ENCODE measurements at regions not wholly inside any gene's neighbourhood (a gene's known extent, or its start where the extent isn't known, plus 50 kb on each side); places are given as distances from the start of the nearest gene placed in this dataset.

DNA sequence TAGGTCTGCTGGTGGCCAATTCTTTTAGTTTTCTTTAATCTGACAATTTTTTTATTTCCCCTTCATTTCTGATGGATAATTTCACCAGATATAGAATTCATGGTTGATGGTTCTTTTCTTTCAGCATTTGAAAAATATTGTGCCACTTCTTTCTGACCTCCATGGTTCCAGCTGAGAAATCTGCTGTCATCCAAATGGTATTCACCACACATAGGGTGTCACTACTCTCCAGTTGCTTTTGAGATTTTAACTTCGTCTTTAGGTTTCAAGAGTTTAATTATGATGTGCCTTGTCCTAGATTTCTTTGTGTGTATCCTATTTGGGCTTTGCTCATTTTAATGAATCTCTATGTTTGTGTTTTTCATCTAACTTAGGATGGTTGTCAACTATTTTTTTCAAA lies 488.6 kb upstream of the HS6ST1 start:
- TF ChIP-seq, protein P1, sequence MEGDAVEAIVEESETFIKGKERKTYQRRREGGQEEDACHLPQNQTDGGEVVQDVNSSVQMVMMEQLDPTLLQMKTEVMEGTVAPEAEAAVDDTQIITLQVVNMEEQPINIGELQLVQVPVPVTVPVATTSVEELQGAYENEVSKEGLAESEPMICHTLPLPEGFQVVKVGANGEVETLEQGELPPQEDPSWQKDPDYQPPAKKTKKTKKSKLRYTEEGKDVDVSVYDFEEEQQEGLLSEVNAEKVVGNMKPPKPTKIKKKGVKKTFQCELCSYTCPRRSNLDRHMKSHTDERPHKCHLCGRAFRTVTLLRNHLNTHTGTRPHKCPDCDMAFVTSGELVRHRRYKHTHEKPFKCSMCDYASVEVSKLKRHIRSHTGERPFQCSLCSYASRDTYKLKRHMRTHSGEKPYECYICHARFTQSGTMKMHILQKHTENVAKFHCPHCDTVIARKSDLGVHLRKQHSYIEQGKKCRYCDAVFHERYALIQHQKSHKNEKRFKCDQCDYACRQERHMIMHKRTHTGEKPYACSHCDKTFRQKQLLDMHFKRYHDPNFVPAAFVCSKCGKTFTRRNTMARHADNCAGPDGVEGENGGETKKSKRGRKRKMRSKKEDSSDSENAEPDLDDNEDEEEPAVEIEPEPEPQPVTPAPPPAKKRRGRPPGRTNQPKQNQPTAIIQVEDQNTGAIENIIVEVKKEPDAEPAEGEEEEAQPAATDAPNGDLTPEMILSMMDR (IDR thresholded peaks at IDR 0.05; ENCODE audit: low read length), result no peak
- TF ChIP-seq EZH2 (optimal IDR thresholded peaks at IDR 0.05; ENCODE audit: low read depth, low read length), result no peak
